BE2C (cell line): ENCODE measurements at regions not wholly inside any gene's neighbourhood (a gene's known extent, or its start where the extent isn't known, plus 50 kb on each side); places are given as distances from the start of the nearest gene placed in this dataset.

Source experiments
- DNase-seq: peaks from one replicate; pipeline ENCODE4 v3.0.0-alpha.2; 2020
- H3K27me3 ChIP-seq: fragments of 250-450 bp; sonication (Bioruptor Pico); 2 replicates; pipeline ENCODE4 v1.5.1; 2020; ENCODE audit warnings: mild to moderate bottlenecking
- H3K36me3 ChIP-seq: fragments of 250-450 bp; sonication (Bioruptor Pico); 2 replicates; pipeline ENCODE4 v1.5.1; 2020; ENCODE audit warnings: mild to moderate bottlenecking
- H3K4me1 ChIP-seq: fragments of 250-450 bp; sonication (Bioruptor Pico); 2 replicates; pipeline ENCODE4 v1.5.1; 2020
- H3K4me3 ChIP-seq: 2 replicates; pipeline ENCODE4 v1.5.1; 2011; ENCODE audit warnings: low read depth, low read length
- H3K9me3 ChIP-seq: fragments of 250-450 bp; sonication (Bioruptor Pico); 2 replicates; pipeline ENCODE4 v1.5.1; 2020
- CTCF ChIP-seq: IDR thresholded peaks from 2 replicates; pipeline ENCODE4 v1.5.1; 2012; ENCODE audit warnings: mild to moderate bottlenecking, low read depth, low read length

GRCh38 chr3:104676241-104676640 lies 690.5 kb upstream of the ALCAM start:
- no peak for TF ChIP-seq CTCF
- Histone ChIP-seq H3K36me3 (no peaks in the 10 kb centered on the region), H3K27me3 (no peaks in the 10 kb centered on the region), H3K4me1 (peaks cover 7% of the 10 kb centered on the region; the same call in 1 of the 2 replicates), H3K4me3 (no peak overlapping the region), H3K9me3 (no peaks in the 10 kb centered on the region; the same call in 1 of the 2 replicates)
- DNase-seq = no peak

DNA sequence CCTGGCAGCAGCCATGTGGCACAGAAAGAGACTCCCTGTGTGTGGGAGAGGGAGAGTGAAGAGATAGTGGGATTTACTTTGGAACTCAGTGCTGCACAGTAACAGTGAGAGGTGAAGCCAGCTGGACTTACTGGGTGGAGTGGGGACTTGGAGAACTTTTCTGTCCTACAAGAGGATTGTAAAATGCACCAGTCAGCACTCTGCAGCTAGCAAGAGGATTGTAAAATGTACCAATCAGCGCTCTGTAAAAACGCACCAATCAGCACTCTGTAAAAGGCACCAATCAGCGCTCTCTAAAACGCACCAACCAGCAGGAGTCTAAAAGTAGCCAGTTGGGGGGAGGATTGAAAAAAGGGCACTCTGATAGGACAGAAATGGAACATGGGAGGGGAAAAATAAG lies 688.8 kb upstream of the ALCAM start:
- TF ChIP-seq CTCF = no peak

DNA sequence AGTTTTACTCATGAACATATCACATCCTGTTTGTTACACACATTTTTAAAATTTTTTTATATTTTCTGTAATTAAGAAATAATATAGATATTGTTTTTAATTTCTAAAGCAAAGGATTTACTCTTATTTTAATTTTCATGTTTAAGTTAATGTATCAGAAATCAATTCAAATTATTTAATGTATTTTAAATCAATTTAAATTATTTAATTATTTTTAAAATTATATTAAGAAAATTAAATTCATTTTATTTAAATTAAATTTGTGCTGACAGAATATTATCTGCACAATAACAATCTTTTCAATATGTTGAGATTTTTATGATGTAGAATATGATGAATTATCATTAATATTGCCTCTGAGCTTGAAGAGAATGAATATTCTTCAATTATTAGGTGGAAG lies 681.2 kb upstream of the ALCAM start:
- H3K27me3 ChIP-seq = no peaks in the 10 kb centered on the region
- no peaks in the 10 kb centered on the region for H3K36me3 ChIP-seq
- peaks cover 2% of the 10 kb centered on the region for H3K4me1 ChIP-seq
- DNase-seq = no peak
- no peaks in the 10 kb centered on the region for H3K9me3 ChIP-seq
- TF ChIP-seq CTCF = no peak
- H3K4me3 ChIP-seq = no peak overlapping the region

More for the DNA sequence above, 688.8 kb upstream of the ALCAM start:
- H3K9me3 ChIP-seq = no peaks in the 10 kb centered on the region; the same call in 1 of the 2 replicates
- peaks cover 4% of the 10 kb centered on the region for H3K4me1 ChIP-seq
- no peak overlapping the region for H3K4me3 ChIP-seq
- DNase-seq = no peak
- H3K27me3 ChIP-seq = no peaks in the 10 kb centered on the region
- no peaks in the 10 kb centered on the region for H3K36me3 ChIP-seq

DNA sequence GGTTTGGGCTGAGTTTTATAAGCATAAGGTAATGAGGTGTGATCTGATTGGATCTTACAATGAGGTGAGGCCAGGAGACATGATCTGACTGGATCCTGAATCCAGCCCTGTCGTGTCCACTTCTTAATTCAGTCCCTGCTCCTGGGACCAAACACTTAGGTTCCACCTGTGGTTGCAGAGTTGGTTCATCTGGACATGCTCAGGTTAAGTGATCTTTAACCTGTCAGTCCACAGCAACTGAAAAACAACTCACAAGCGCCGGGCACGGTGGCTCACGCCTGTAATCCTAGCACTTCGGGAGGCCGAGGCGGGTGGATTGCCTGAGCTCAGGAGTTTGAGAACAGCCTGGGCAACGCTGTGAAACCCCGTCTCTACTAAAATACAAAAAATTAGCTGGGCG lies 679.3 kb upstream of the ALCAM start:
- H3K4me1 ChIP-seq = no peaks in the 10 kb centered on the region
- H3K4me3 ChIP-seq = no peak overlapping the region
- no peaks in the 10 kb centered on the region for H3K9me3 ChIP-seq
- H3K36me3 ChIP-seq = no peaks in the 10 kb centered on the region
- no peak for DNase-seq
- no peaks in the 10 kb centered on the region for H3K27me3 ChIP-seq
- no peak for TF ChIP-seq CTCF

DNA sequence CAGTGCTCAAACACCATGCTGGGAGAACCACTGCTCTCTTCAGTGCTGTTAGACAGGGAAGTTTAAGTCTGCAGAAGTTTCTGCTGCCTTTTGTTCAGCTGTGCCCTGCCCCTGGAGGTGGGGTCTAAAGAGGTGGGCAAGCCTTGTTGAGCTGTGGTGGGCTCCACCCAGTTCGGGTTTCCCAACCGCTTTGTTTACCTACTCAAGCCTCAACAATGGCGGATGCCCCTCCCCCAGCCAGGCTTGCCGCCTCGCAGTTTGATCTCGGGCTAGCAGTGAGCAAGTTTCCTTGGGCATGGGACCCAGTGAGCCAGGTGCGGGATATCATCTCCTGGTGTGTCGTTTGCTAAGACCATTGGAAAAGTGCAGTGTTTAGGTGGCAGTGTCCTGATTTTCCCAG lies 670.2 kb upstream of the ALCAM start:
- Histone ChIP-seq H3K4me1 (no peaks in the 10 kb centered on the region), H3K9me3 (no peaks in the 10 kb centered on the region), H3K4me3 (no peak overlapping the region), H3K27me3 (no peaks in the 10 kb centered on the region), H3K36me3 (no peaks in the 10 kb centered on the region)
- no peak for TF ChIP-seq CTCF
- no peak for DNase-seq

GRCh38 chr3:104711406-104711805 lies 655.3 kb upstream of the ALCAM start:
- Histone ChIP-seq H3K9me3 (no peaks in the 10 kb centered on the region), H3K4me1 (peaks cover 7% of the 10 kb centered on the region), H3K27me3 (no peaks in the 10 kb centered on the region), H3K36me3 (no peaks in the 10 kb centered on the region), H3K4me3 (no peak overlapping the region)
- no peak for TF ChIP-seq CTCF
- DNase-seq = no peak
